ENCODE measurements at regions not wholly inside any gene's neighbourhood (a gene's known extent, or its start where the extent isn't known, plus 50 kb on each side); places are given as distances from the start of the nearest gene placed in this dataset.

DNA sequence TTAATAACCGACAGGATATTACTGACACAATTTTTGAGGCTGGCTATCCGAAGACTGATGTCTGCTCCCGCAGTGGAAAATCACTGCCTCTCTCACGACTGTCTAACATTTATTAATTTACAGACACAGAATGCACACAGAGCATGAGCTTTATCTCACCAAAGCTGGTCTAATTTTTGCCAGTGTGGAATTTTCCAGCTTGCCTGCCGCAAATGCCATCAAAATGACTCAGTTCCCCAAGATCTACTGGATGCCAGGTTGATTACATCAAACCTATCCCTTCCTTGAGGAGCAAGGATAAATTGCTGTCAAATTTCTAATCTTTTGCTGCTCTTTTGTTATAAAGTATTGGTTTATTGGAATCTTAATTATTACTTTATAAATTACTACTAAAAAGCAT is 1775.1 kb upstream of the PCDH20 start (continued):
- TF ChIP-seq, protein P1, sequence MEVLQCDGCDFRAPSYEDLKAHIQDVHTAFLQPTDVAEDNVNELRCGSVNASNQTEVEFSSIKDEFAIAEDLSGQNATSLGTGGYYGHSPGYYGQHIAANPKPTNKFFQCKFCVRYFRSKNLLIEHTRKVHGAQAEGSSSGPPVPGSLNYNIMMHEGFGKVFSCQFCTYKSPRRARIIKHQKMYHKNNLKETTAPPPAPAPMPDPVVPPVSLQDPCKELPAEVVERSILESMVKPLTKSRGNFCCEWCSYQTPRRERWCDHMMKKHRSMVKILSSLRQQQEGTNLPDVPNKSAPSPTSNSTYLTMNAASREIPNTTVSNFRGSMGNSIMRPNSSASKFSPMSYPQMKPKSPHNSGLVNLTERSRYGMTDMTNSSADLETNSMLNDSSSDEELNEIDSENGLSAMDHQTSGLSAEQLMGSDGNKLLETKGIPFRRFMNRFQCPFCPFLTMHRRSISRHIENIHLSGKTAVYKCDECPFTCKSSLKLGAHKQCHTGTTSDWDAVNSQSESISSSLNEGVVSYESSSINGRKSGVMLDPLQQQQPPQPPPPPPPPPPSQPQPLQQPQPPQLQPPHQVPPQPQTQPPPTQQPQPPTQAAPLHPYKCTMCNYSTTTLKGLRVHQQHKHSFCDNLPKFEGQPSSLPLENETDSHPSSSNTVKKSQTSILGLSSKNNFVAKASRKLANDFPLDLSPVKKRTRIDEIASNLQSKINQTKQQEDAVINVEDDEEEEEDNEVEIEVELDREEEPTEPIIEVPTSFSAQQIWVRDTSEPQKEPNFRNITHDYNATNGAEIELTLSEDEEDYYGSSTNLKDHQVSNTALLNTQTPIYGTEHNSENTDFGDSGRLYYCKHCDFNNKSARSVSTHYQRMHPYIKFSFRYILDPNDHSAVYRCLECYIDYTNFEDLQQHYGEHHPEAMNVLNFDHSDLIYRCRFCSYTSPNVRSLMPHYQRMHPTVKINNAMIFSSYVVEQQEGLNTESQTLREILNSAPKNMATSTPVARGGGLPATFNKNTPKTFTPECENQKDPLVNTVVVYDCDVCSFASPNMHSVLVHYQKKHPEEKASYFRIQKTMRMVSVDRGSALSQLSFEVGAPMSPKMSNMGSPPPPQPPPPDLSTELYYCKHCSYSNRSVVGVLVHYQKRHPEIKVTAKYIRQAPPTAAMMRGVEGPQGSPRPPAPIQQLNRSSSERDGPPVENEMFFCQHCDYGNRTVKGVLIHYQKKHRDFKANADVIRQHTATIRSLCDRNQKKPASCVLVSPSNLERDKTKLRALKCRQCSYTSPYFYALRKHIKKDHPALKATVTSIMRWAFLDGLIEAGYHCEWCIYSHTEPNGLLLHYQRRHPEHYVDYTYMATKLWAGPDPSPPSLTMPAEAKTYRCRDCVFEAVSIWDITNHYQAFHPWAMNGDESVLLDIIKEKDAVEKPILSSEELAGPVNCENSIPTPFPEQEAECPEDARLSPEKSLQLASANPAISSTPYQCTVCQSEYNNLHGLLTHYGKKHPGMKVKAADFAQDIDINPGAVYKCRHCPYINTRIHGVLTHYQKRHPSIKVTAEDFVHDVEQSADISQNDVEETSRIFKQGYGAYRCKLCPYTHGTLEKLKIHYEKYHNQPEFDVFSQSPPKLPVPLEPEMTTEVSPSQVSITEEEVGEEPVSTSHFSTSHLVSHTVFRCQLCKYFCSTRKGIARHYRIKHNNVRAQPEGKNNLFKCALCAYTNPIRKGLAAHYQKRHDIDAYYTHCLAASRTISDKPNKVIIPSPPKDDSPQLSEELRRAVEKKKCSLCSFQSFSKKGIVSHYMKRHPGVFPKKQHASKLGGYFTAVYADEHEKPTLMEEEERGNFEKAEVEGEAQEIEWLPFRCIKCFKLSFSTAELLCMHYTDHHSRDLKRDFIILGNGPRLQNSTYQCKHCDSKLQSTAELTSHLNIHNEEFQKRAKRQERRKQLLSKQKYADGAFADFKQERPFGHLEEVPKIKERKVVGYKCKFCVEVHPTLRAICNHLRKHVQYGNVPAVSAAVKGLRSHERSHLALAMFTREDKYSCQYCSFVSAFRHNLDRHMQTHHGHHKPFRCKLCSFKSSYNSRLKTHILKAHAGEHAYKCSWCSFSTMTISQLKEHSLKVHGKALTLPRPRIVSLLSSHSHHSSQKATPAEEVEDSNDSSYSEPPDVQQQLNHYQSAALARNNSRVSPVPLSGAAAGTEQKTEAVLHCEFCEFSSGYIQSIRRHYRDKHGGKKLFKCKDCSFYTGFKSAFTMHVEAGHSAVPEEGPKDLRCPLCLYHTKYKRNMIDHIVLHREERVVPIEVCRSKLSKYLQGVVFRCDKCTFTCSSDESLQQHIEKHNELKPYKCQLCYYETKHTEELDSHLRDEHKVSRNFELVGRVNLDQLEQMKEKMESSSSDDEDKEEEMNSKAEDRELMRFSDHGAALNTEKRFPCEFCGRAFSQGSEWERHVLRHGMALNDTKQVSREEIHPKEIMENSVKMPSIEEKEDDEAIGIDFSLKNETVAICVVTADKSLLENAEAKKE (CRISPR knock-in tag; IDR thresholded peaks at IDR 0.05): no peak
- TF ChIP-seq POLR2AphosphoS5 (IDR thresholded peaks at IDR 0.05; ENCODE audit: low read depth): no peak
- no peak for TF ChIP-seq EZH2 (IDR thresholded peaks at IDR 0.05; ENCODE audit: low read depth, unreplicated experiment)
- no peak for TF ChIP-seq ZNF331 (CRISPR knock-in tag; IDR thresholded peaks at IDR 0.05; ENCODE audit: low read depth)
- TF ChIP-seq, protein P2, sequence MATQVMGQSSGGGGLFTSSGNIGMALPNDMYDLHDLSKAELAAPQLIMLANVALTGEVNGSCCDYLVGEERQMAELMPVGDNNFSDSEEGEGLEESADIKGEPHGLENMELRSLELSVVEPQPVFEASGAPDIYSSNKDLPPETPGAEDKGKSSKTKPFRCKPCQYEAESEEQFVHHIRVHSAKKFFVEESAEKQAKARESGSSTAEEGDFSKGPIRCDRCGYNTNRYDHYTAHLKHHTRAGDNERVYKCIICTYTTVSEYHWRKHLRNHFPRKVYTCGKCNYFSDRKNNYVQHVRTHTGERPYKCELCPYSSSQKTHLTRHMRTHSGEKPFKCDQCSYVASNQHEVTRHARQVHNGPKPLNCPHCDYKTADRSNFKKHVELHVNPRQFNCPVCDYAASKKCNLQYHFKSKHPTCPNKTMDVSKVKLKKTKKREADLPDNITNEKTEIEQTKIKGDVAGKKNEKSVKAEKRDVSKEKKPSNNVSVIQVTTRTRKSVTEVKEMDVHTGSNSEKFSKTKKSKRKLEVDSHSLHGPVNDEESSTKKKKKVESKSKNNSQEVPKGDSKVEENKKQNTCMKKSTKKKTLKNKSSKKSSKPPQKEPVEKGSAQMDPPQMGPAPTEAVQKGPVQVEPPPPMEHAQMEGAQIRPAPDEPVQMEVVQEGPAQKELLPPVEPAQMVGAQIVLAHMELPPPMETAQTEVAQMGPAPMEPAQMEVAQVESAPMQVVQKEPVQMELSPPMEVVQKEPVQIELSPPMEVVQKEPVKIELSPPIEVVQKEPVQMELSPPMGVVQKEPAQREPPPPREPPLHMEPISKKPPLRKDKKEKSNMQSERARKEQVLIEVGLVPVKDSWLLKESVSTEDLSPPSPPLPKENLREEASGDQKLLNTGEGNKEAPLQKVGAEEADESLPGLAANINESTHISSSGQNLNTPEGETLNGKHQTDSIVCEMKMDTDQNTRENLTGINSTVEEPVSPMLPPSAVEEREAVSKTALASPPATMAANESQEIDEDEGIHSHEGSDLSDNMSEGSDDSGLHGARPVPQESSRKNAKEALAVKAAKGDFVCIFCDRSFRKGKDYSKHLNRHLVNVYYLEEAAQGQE (IDR thresholded peaks at IDR 0.05; ENCODE audit: unreplicated experiment): no peak

DNA sequence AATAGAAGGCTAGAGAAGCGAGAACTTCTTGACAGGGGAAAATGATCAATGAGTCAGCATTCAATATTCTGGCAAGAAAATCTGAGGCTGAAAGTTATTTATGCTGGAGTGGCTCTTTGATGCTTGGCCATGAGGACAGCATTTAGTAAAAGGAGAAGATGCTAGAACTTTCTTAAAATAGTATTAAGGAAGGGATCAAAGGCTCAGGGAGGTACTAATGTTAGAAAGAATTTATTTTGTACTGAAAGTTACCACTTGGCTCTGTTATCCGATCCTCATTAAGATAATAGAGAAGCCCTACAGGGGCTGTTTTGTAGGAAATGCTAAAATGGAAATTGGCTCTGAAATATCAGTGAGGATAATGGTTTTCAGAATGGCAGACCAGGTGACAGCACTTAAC is 1774.6 kb upstream of the PCDH20 start:
- H3K27ac ChIP-seq (ENCODE audit: low read depth): no peak overlapping the region
- H3K79me2 ChIP-seq (replicated peaks; ENCODE audit: insufficient read depth): no peaks in the 10 kb centered on the region
- H3K36me3 Mint-ChIP-seq (ENCODE audit: low read depth): no peaks in the 10 kb centered on the region
- no peak overlapping the region for H3K4me2 ChIP-seq
- no peaks in the 10 kb centered on the region for H3K27me3 ChIP-seq (ENCODE audit: insufficient read depth)
- H3K9me2 ChIP-seq (ENCODE audit: insufficient read depth): peaks cover 7% of the 10 kb centered on the region; the same call in 1 of the 2 replicates
- H4K20me1 ChIP-seq (replicated peaks; ENCODE audit: insufficient read depth): no peaks in the 10 kb centered on the region
- no peak overlapping the region for H3K4me3 Mint-ChIP-seq
- H3F3A ChIP-seq (replicated peaks; ENCODE audit: low read depth): no peaks in the 10 kb centered on the region
- no peaks in the 10 kb centered on the region; the same call in 2 of the 3 replicates for H3K4me1 Mint-ChIP-seq
- H3K36me3 ChIP-seq (ENCODE audit: insufficient read depth): no peaks in the 10 kb centered on the region
- H3K9me3 Mint-ChIP-seq: no peaks in the 10 kb centered on the region
- DNase-seq (ENCODE audit: low spot score) (no peak), ATAC-seq (no peak)
- no peak overlapping the region for H3K4me3 ChIP-seq
- H3K27me3 Mint-ChIP-seq (ENCODE audit: insufficient read depth, low read depth, poor library complexity): peaks cover 4% of the 10 kb centered on the region
- H3K4me1 ChIP-seq (ENCODE audit: insufficient read depth): no peaks in the 10 kb centered on the region
- H2AFZ ChIP-seq: peak overlapping the region; percentile 45
- no peak overlapping the region for H3K27ac Mint-ChIP-seq
- TF ChIP-seq, protein P2 (IDR thresholded peaks at IDR 0.05; ENCODE audit: unreplicated experiment): no peak

Measured in GM23338 (cell line).